ENCODE measurements at regions not wholly inside any gene's neighbourhood (a gene's known extent, or its start where the extent isn't known, plus 50 kb on each side); places are given as distances from the start of the nearest gene placed in this dataset.

GRCh38 chr4:136662539-136662938, 869.8 kb downstream of the PCDH18 start:
- H3K4me3 ChIP-seq (ENCODE audit: low read depth, low read length) = no peak overlapping the region
- ChIA-PET POLR2A (no interaction called here), CTCF (no interaction called here)
- H3K9me3 ChIP-seq (ENCODE audit: control insufficient read depth, insufficient read depth, low read depth, low read length) = no peaks in the 10 kb centered on the region
- no peaks in the 10 kb centered on the region for H3K4me1 ChIP-seq (ENCODE audit: control insufficient read depth, insufficient read depth, low read length)
- no peak overlapping the region for H3K27ac ChIP-seq (ENCODE audit: extremely low read depth, low read depth, low read length)
- H3K36me3 ChIP-seq (ENCODE audit: control insufficient read depth in 2 of 2, insufficient read depth in 1 of 2, low read length in 2 of 2) = no peaks in the 10 kb centered on the region
- TF ChIP-seq ZNF704 (tag by site-specific recombination; IDR thresholded peaks at IDR 0.05) (no peak), ZNF354C (tag by site-specific recombination; IDR thresholded peaks at IDR 0.05; ENCODE audit: borderline replicate concordance, low read depth) (no peak), ZNF558 (tag by site-specific recombination; IDR thresholded peaks at IDR 0.05) (peak; percentile 93), SETDB1 (IDR thresholded peaks at IDR 0.05; ENCODE audit: insufficient read length, low read length) (peak; percentile 42)

GRCh38 chr4:136653640-136654406, 878.5 kb downstream of the PCDH18 start:
- POLR2A ChIA-PET = no interaction called here
- Histone ChIP-seq H3K9me3 (ENCODE audit: control insufficient read depth, insufficient read depth, low read depth, low read length) (no peaks in the 10 kb centered on the region), H3K4me1 (ENCODE audit: control insufficient read depth, insufficient read depth, low read length) (no peaks in the 10 kb centered on the region), H3K4me3 (ENCODE audit: low read depth, low read length) (no peak overlapping the region), H3K36me3 (ENCODE audit: control insufficient read depth in 2 of 2, insufficient read depth in 1 of 2, low read length in 2 of 2) (no peaks in the 10 kb centered on the region), H3K27ac (ENCODE audit: extremely low read depth, low read depth, low read length) (no peak overlapping the region)
- CTCF ChIA-PET = interaction anchor here (0.6 to 1.1 kb wide), 2 partner anchors 51 to 210 kb away, joined by 3 read pairs; no protein-coding TSS in a partner anchor
- TF ChIP-seq SCRT1 (tag by site-specific recombination; IDR thresholded peaks at IDR 0.05; ENCODE audit: borderline replicate concordance) (no peak), ZNF521 (tag by site-specific recombination; IDR thresholded peaks at IDR 0.05) (no peak), ZNF626 (tag by site-specific recombination; IDR thresholded peaks at IDR 0.05) (no peak), RBAK (tag by site-specific recombination; IDR thresholded peaks at IDR 0.05) (no peak), ZNF660 (tag by site-specific recombination; IDR thresholded peaks at IDR 0.05) (no peak), ZNF580 (tag by site-specific recombination; IDR thresholded peaks at IDR 0.05) (no peak), ZNF391 (tag by site-specific recombination; IDR thresholded peaks at IDR 0.05; ENCODE audit: borderline replicate concordance, low read depth) (no peak), ZNF133 (tag by site-specific recombination; IDR thresholded peaks at IDR 0.05) (no peak), ZBTB1 (tag by site-specific recombination; IDR thresholded peaks at IDR 0.05) (no peak), ZNF184 (tag by site-specific recombination; IDR thresholded peaks at IDR 0.05) (no peak), ZNF600 (tag by site-specific recombination; IDR thresholded peaks at IDR 0.05) (no peak), ZNF16 (tag by site-specific recombination; IDR thresholded peaks at IDR 0.05; ENCODE audit: low read depth) (no peak), HOXC10 (CRISPR knock-in tag; IDR thresholded peaks at IDR 0.05) (no peak), ZNF777 (tag by site-specific recombination; IDR thresholded peaks at IDR 0.05; ENCODE audit: borderline replicate concordance) (no peak)

GRCh38 chr4:136651932-136652331, 880.4 kb downstream of the PCDH18 start:
- CTCF ChIA-PET = no interaction called here
- Histone ChIP-seq H3K4me1 (ENCODE audit: control insufficient read depth, insufficient read depth, low read length) (no peaks in the 10 kb centered on the region), H3K36me3 (ENCODE audit: control insufficient read depth in 2 of 2, insufficient read depth in 1 of 2, low read length in 2 of 2) (no peaks in the 10 kb centered on the region), H3K27ac (ENCODE audit: extremely low read depth, low read depth, low read length) (no peak overlapping the region), H3K9me3 (ENCODE audit: control insufficient read depth, insufficient read depth, low read depth, low read length) (no peaks in the 10 kb centered on the region), H3K4me3 (ENCODE audit: low read depth, low read length) (no peak overlapping the region)
- TF ChIP-seq ZNF138 (tag by site-specific recombination; IDR thresholded peaks at IDR 0.05; ENCODE audit: borderline replicate concordance) = no peak
- no peak for TF ChIP-seq HOXA7 (CRISPR knock-in tag; IDR thresholded peaks at IDR 0.05; ENCODE audit: borderline replicate concordance)
- TF ChIP-seq ZNF560 (tag by site-specific recombination; IDR thresholded peaks at IDR 0.05; ENCODE audit: borderline replicate concordance) = no peak
- no peak for TF ChIP-seq ZNF23 (tag by site-specific recombination; IDR thresholded peaks at IDR 0.05; ENCODE audit: borderline replicate concordance)
- no peak for TF ChIP-seq ZNF544 (tag by site-specific recombination; IDR thresholded peaks at IDR 0.05)
- TF ChIP-seq ZNF280C (tag by site-specific recombination; IDR thresholded peaks at IDR 0.05) = no peak
- no peak for TF ChIP-seq ZNF639 (tag by site-specific recombination; IDR thresholded peaks at IDR 0.05)
- POLR2A ChIA-PET = no interaction called here
